WTC11 (cell line): ENCODE measurements at regions not wholly inside any gene's neighbourhood (a gene's known extent, or its start where the extent isn't known, plus 50 kb on each side); places are given as distances from the start of the nearest gene placed in this dataset.

Experiments
- ATAC-seq: fragments of 200-7000 bp; cut with Tn5 transposase; 2 replicates; pipeline ENCODE4 v1.10.0; 2021; ENCODE audit warnings: mild to moderate bottlenecking, moderate library complexity
- CTCF ChIA-PET: fragments of 300-600 bp; sonication (Branson Sonifier 250); formaldehyde crosslinking; loops from one replicate; lab custom pipeline; 2021; ENCODE audit warnings: antibody characterized with exemption; lab: Charles Lee
- POLR2A ChIA-PET: fragments of 350-600 bp; sonication (Branson Sonifier 250); formaldehyde crosslinking; loops from one replicate; lab custom pipeline; 2021; ENCODE audit warnings: antibody characterized with exemption; lab: Charles Lee
- DNase-seq: peaks from one replicate; pipeline ENCODE4 v3.0.0; 2021; ENCODE audit warnings: low spot score
- H3K27ac Mint-ChIP-seq: 2 replicates; pipeline ENCODE4 v1.8.0; 2021; ENCODE audit warnings: mixed read lengths
- H3K27me3 Mint-ChIP-seq: 2 replicates; pipeline ENCODE4 v1.8.0; 2021; ENCODE audit warnings: low read depth, mild to moderate bottlenecking, moderate library complexity, mixed read lengths
- H3K36me3 Mint-ChIP-seq: 2 replicates; pipeline ENCODE4 v1.8.0; 2021; ENCODE audit warnings: mixed read lengths
- H3K4me1 Mint-ChIP-seq: 2 replicates; pipeline ENCODE4 v1.8.0; 2022; ENCODE audit warnings: mixed read lengths
- H3K4me3 Mint-ChIP-seq: 2 replicates; pipeline ENCODE4 v1.8.0; 2021; ENCODE audit warnings: mild to moderate bottlenecking, moderate library complexity, mixed read lengths
- H3K9me3 Mint-ChIP-seq: 2 replicates; pipeline ENCODE4 v1.8.0; 2021; ENCODE audit warnings: mixed read lengths
- ESRRA ChIP-seq: sonication (generic); formaldehyde crosslinking; IDR thresholded peaks from 2 replicates; pipeline ENCODE4 v1.8.1; 2022; ENCODE audit warnings: mild to moderate bottlenecking, missing genetic modification reagents, borderline replicate concordance
- FOXK1 ChIP-seq: sonication (generic); formaldehyde crosslinking; IDR thresholded peaks from 2 replicates; pipeline ENCODE4 v1.8.0; 2022; ENCODE audit warnings: mild to moderate bottlenecking, moderate library complexity, missing genetic modification reagents
- HMGA2 ChIP-seq: fragments of 250-450 bp; sonication (Bioruptor Pico); IDR thresholded peaks from 2 replicates; pipeline ENCODE4 v1.4.0; 2021; ENCODE audit warnings: mild to moderate bottlenecking, moderate library complexity
- JUN ChIP-seq: sonication (generic); formaldehyde crosslinking; IDR thresholded peaks from 2 replicates; pipeline ENCODE4 v1.8.0; 2023; ENCODE audit warnings: mild to moderate bottlenecking, missing genetic modification reagents
- MXD4 ChIP-seq: fragments of 250-450 bp; sonication (Bioruptor Pico); IDR thresholded peaks from 2 replicates; pipeline ENCODE4 v1.8.0; 2021; ENCODE audit warnings: mild to moderate bottlenecking, moderate library complexity, borderline replicate concordance
- NFATC4 ChIP-seq: fragments of 250-450 bp; sonication (Bioruptor Pico); IDR thresholded peaks from 2 replicates; pipeline ENCODE4 v1.9.0; 2021; ENCODE audit warnings: mild to moderate bottlenecking
- SMAD3 ChIP-seq: sonication (generic); formaldehyde crosslinking; IDR thresholded peaks from 2 replicates; pipeline ENCODE4 v1.8.0; 2022; ENCODE audit warnings: missing genetic modification reagents, mild to moderate bottlenecking, borderline replicate concordance
- SP1 ChIP-seq: sonication (generic); formaldehyde crosslinking; conservative IDR thresholded peaks from 2 replicates; pipeline ENCODE4 v1.8.1; 2022; ENCODE audit warnings: missing genetic modification reagents
- TF ChIP-seq, protein P1 (sequence below): sonication (generic); formaldehyde crosslinking; IDR thresholded peaks from 2 replicates; pipeline ENCODE4 v1.8.1; 2022; ENCODE audit warnings: low read depth, missing genetic modification reagents, borderline replicate concordance
- TF ChIP-seq, protein P2 (sequence below): fragments of 200-600 bp; IDR thresholded peaks from 2 replicates; pipeline ENCODE4 v1.8.0; 2022; ENCODE audit warnings: antibody characterized with exemption
- TF ChIP-seq, protein P3 (sequence below): sonication (generic); formaldehyde crosslinking; IDR thresholded peaks from 2 replicates; pipeline ENCODE4 v1.8.1; 2022; ENCODE audit warnings: missing genetic modification reagents, borderline replicate concordance
- TF ChIP-seq, protein P4 (sequence below): sonication (generic); formaldehyde crosslinking; IDR thresholded peaks from 2 replicates; pipeline ENCODE4 v1.8.0; 2022; ENCODE audit warnings: mild to moderate bottlenecking, missing genetic modification reagents
- TF ChIP-seq, protein P5 (sequence below): sonication (generic); formaldehyde crosslinking; IDR thresholded peaks from 2 replicates; pipeline ENCODE4 v1.8.1; 2023; ENCODE audit warnings: mild to moderate bottlenecking, missing genetic modification reagents
- TF ChIP-seq, protein P6 (sequence below): fragments of 250-450 bp; sonication (Bioruptor Pico); IDR thresholded peaks from 2 replicates; pipeline ENCODE4 v1.9.0; 2021; ENCODE audit warnings: mild to moderate bottlenecking
- TF ChIP-seq, protein P7 (sequence below): fragments of 250-450 bp; sonication (Bioruptor Pico); IDR thresholded peaks from 2 replicates; pipeline ENCODE4 v1.9.0; 2021; ENCODE audit warnings: mild to moderate bottlenecking, borderline replicate concordance

DNA sequence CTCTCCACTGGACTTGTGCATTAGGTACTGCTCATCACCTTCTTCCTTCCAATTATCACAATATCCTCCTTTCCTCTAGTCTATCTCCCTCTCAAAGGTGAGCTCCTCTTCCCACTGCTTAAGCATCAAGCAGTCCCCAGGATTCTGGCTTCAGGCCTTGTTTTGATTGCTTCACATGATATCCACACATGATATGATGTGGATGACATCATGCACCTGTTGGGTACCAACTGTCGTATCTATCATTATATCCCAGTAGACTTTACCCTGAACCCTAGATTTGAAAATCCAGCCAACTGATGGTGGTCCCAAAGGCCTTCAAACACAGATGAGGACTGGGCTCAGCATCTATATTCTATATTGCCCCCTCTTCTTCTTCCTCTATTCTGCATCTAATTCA lies 104.9 kb downstream of the MFSD1 start (continued):
- TF ChIP-seq, protein P1, sequence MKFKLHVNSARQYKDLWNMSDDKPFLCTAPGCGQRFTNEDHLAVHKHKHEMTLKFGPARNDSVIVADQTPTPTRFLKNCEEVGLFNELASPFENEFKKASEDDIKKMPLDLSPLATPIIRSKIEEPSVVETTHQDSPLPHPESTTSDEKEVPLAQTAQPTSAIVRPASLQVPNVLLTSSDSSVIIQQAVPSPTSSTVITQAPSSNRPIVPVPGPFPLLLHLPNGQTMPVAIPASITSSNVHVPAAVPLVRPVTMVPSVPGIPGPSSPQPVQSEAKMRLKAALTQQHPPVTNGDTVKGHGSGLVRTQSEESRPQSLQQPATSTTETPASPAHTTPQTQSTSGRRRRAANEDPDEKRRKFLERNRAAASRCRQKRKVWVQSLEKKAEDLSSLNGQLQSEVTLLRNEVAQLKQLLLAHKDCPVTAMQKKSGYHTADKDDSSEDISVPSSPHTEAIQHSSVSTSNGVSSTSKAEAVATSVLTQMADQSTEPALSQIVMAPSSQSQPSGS = no peak
- TF ChIP-seq SP1 (CRISPR knock-in tag) = no peak
- no peak for TF ChIP-seq ESRRA

DNA sequence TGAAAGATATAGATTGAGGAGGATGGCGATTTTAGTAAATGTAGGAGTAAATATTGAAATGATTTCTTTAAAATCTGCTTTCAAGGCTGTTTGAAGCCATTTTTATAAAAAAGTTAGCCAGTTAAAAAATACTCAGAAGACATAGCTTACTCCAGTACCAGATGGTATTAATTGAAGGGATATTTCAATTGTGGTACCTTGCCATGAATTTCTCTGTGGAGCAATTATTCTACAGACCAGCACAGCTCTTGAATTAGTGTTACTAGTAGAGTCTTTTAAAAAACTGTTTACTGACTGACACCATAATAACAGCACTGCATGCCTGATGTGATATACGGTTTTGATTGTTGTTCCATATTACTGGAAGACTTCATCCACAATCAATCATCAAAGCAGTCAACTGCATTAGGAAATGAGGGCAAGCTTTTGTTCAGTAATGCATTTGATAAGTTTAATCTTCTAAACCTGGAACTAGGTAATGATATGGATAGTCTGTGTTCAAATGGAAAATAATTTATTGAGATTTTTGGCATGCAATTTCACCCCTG lies 106.4 kb downstream of the MFSD1 start:
- H3K4me1 Mint-ChIP-seq = peaks cover 8% of the 10 kb centered on the region
- DNase-seq (no peak), ATAC-seq (no peak)
- ChIA-PET CTCF (no interaction called here), POLR2A (no interaction called here)
- H3K36me3 Mint-ChIP-seq = no peaks in the 10 kb centered on the region
- no peak for TF ChIP-seq FOXK1 (CRISPR knock-in tag)
- no peak for TF ChIP-seq SP1 (CRISPR knock-in tag)
- TF ChIP-seq, protein P2, sequence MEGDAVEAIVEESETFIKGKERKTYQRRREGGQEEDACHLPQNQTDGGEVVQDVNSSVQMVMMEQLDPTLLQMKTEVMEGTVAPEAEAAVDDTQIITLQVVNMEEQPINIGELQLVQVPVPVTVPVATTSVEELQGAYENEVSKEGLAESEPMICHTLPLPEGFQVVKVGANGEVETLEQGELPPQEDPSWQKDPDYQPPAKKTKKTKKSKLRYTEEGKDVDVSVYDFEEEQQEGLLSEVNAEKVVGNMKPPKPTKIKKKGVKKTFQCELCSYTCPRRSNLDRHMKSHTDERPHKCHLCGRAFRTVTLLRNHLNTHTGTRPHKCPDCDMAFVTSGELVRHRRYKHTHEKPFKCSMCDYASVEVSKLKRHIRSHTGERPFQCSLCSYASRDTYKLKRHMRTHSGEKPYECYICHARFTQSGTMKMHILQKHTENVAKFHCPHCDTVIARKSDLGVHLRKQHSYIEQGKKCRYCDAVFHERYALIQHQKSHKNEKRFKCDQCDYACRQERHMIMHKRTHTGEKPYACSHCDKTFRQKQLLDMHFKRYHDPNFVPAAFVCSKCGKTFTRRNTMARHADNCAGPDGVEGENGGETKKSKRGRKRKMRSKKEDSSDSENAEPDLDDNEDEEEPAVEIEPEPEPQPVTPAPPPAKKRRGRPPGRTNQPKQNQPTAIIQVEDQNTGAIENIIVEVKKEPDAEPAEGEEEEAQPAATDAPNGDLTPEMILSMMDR = no peak
- TF ChIP-seq, protein P3, sequence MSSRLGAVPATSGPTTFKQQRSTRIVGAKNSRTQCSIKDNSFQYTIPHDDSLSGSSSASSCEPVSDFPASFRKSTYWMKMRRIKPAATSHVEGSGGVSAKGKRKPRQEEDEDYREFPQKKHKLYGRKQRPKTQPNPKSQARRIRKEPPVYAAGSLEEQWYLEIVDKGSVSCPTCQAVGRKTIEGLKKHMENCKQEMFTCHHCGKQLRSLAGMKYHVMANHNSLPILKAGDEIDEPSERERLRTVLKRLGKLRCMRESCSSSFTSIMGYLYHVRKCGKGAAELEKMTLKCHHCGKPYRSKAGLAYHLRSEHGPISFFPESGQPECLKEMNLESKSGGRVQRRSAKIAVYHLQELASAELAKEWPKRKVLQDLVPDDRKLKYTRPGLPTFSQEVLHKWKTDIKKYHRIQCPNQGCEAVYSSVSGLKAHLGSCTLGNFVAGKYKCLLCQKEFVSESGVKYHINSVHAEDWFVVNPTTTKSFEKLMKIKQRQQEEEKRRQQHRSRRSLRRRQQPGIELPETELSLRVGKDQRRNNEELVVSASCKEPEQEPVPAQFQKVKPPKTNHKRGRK (CRISPR knock-in tag) = no peak
- TF ChIP-seq NFATC4 (CRISPR knock-in tag) = no peak
- TF ChIP-seq MXD4 (CRISPR knock-in tag) = no peak
- TF ChIP-seq, protein P4, sequence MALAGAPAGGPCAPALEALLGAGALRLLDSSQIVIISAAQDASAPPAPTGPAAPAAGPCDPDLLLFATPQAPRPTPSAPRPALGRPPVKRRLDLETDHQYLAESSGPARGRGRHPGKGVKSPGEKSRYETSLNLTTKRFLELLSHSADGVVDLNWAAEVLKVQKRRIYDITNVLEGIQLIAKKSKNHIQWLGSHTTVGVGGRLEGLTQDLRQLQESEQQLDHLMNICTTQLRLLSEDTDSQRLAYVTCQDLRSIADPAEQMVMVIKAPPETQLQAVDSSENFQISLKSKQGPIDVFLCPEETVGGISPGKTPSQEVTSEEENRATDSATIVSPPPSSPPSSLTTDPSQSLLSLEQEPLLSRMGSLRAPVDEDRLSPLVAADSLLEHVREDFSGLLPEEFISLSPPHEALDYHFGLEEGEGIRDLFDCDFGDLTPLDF (CRISPR knock-in tag) = no peak
- no peak for TF ChIP-seq HMGA2 (CRISPR knock-in tag)
- TF ChIP-seq, protein P5, sequence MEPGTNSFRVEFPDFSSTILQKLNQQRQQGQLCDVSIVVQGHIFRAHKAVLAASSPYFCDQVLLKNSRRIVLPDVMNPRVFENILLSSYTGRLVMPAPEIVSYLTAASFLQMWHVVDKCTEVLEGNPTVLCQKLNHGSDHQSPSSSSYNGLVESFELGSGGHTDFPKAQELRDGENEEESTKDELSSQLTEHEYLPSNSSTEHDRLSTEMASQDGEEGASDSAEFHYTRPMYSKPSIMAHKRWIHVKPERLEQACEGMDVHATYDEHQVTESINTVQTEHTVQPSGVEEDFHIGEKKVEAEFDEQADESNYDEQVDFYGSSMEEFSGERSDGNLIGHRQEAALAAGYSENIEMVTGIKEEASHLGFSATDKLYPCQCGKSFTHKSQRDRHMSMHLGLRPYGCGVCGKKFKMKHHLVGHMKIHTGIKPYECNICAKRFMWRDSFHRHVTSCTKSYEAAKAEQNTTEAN (CRISPR knock-in tag) = no peak
- TF ChIP-seq, protein P6, sequence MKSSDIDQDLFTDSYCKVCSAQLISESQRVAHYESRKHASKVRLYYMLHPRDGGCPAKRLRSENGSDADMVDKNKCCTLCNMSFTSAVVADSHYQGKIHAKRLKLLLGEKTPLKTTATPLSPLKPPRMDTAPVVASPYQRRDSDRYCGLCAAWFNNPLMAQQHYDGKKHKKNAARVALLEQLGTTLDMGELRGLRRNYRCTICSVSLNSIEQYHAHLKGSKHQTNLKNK (CRISPR knock-in tag) = no peak
- TF ChIP-seq, protein P7, sequence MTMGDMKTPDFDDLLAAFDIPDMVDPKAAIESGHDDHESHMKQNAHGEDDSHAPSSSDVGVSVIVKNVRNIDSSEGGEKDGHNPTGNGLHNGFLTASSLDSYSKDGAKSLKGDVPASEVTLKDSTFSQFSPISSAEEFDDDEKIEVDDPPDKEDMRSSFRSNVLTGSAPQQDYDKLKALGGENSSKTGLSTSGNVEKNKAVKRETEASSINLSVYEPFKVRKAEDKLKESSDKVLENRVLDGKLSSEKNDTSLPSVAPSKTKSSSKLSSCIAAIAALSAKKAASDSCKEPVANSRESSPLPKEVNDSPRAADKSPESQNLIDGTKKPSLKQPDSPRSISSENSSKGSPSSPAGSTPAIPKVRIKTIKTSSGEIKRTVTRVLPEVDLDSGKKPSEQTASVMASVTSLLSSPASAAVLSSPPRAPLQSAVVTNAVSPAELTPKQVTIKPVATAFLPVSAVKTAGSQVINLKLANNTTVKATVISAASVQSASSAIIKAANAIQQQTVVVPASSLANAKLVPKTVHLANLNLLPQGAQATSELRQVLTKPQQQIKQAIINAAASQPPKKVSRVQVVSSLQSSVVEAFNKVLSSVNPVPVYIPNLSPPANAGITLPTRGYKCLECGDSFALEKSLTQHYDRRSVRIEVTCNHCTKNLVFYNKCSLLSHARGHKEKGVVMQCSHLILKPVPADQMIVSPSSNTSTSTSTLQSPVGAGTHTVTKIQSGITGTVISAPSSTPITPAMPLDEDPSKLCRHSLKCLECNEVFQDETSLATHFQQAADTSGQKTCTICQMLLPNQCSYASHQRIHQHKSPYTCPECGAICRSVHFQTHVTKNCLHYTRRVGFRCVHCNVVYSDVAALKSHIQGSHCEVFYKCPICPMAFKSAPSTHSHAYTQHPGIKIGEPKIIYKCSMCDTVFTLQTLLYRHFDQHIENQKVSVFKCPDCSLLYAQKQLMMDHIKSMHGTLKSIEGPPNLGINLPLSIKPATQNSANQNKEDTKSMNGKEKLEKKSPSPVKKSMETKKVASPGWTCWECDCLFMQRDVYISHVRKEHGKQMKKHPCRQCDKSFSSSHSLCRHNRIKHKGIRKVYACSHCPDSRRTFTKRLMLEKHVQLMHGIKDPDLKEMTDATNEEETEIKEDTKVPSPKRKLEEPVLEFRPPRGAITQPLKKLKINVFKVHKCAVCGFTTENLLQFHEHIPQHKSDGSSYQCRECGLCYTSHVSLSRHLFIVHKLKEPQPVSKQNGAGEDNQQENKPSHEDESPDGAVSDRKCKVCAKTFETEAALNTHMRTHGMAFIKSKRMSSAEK (CRISPR knock-in tag) = no peak
- no peak for TF ChIP-seq SMAD3
- TF ChIP-seq JUN = no peak
- no peaks in the 10 kb centered on the region for H3K27me3 Mint-ChIP-seq
- H3K4me3 Mint-ChIP-seq = no peak overlapping the region
- no peaks in the 10 kb centered on the region for H3K9me3 Mint-ChIP-seq
- H3K27ac Mint-ChIP-seq = no peak overlapping the region
